Left ventricle myocardium superior (tissue), 1 donor: ENCODE measurements at regions not wholly inside any gene's neighbourhood (a gene's known extent, or its start where the extent isn't known, plus 50 kb on each side); places are given as distances from the start of the nearest gene placed in this dataset.
"Not testable (repeated sequence)": the region's sequence is repeated elsewhere in the genome, so short reads cannot be mapped to it uniquely, and the experiment has no call there.

Experiments
- ATAC-seq: fragments of 200-7000 bp; cut with Tn5 transposase; one replicate; pipeline ENCODE4 v1.9.1; 2020; ENCODE audit warnings: mild to moderate bottlenecking, moderate library complexity
- DNase-seq: peaks from one replicate; pipeline ENCODE4 v3.0.0-alpha.2; 2020
- intact Hi-C: fragments of 100-400 bp; cut with micrococcal nuclease; formaldehyde crosslinking; loops from one replicate; pipeline ENCODE4 v1.11.0; 2022
- donor health status: DM: no; HTN: yes; CAD: no; lungs with severe emphysema.

GRCh38 chr3:34155666-34156065 lies 357.2 kb downstream of the PDCD6IP start:
- DNase-seq (no peak), ATAC-seq (no peak)
- intact Hi-C loops, result no loop called here

DNA sequence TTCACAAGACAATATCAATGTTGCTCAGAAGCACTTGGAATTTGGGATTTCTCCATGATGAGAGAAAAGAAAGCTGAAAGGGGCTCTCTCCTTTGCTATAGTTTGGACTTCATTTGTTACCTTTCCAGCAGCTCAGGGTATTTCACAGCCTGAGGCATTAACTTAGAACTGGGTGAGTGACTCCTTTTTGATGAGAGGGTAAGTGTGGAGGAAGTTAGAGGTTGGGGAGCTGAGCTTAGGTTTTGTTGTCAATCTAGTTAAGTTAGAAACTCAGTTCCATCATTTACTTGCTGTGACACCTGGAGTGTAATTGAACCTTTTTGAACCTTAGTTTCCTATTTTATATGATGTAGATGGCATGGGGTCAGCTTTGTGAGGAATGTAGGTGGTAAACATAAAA lies 359.1 kb downstream of the PDCD6IP start:
- ATAC-seq, result no peak
- no peak for DNase-seq
- intact Hi-C loops, result no loop called here

- ATAC-seq (no peak), DNase-seq (no peak)
- intact Hi-C loops, result no loop called here
These were observed 361.4 kb downstream of the PDCD6IP start for GRCh38 chr3:34159613-34160420.

- intact Hi-C loops, DNase-seq, ATAC-seq: not testable (repeated sequence)
These were observed 371.2 kb downstream of the PDCD6IP start for GRCh38 chr3:34169636-34170035.

DNA sequence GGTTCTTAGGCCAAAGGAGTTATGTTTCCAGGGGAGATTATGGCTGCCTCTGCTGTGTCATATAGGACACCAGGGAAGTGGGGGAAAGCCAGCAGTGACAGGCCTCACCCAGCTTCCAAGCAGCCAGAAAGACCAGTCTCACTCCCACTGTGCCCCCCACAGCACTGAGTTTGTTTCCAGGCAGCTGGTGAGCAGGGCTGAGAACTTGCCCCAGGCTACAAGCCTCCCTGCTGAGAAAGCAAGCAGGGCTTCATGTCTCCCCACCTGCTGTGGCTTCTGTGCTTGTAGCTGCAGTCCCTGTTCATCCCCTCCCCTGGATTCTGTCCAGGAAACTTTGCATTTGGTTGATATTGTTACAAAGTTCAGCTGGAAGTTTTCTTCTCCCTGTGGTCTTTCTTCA lies 376.3 kb downstream of the PDCD6IP start:
- ATAC-seq, result no peak
- intact Hi-C loops, result no loop called here
- no peak for DNase-seq

DNA sequence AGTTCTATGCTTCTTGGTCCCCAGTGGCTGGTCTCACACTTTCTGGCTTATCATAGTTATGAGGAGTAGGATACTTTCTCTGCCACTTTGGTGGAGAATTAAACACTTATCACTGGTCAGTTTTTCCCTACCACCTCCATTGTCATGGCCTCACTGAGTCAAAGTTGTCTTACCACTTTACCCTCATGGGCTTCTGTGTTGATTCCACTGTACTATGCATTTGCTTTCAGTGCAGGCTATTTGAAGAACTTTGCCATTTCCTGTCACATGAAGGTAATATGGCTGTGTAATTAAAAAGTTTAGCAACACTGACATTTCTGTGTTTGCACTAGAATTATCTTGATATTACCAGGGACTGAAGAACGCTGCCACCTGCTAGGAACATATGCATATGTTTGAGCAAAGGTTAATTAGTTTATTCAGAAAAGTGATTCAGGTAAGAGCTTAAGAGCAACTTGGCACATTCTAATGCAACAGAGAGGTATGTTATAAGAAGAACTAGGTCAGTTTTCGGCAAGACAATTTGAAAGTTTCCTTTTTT lies 377.3 kb downstream of the PDCD6IP start:
- intact Hi-C loops, result no loop called here
- ATAC-seq, result no peak
- DNase-seq, result no peak

- DNase-seq, result no peak
- intact Hi-C loops, result no loop called here
- no peak for ATAC-seq
These were observed 378.3 kb downstream of the PDCD6IP start for GRCh38 chr3:34176723-34177122.

DNA sequence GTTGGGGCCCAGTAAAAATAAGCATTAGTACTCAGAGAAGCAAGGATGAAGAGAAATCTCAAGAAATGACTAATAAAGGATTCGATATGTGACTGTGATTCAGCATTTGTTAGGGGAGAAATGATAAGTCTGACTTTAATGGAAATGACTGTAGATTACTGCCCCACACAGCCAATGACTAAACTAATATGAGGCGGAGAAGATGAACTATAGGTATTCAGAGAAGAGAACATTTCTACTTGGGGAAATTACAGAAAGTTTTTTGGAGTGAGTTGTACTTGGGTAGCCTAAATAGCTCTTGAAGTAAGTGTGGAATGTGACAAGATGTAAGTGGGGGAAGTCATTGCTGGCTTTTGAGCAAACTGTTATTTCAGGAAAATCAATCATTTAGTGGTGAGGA lies 380.0 kb downstream of the PDCD6IP start:
- DNase-seq, result no peak
- intact Hi-C loops, result no loop called here
- ATAC-seq, result no peak

GRCh38 chr3:34179716-34180115 lies 381.3 kb downstream of the PDCD6IP start:
- intact Hi-C loops, result no loop called here
- DNase-seq, result no peak
- no peak for ATAC-seq

DNA sequence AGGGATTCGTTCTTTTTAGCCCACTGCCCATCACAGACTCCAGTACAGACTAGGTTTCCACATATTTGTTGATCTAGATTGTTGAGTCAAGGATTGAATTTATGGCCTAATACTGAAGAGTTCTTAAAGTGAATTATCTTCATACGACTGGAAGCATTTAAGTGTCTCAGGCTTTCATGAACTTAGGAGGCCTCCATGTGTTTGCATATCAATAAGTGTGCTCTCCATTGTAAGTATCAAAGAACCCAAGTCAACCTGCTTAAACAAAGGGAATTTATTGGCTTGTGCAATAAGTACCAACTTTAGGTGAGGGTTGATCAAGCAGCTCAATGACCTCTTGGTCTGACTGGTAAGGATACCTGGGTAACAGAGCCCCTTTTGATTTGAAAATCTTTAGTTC lies 382.1 kb downstream of the PDCD6IP start:
- DNase-seq (no peak), ATAC-seq (no peak)
- intact Hi-C loops, result no loop called here

GRCh38 chr3:34183114-34183513 lies 384.7 kb downstream of the PDCD6IP start:
- DNase-seq (no peak), ATAC-seq (no peak)
- intact Hi-C loops, result no loop called here

- DNase-seq, result no peak
- intact Hi-C loops, result no loop called here
- no peak for ATAC-seq
These were observed 385.3 kb downstream of the PDCD6IP start for GRCh38 chr3:34183611-34184340.

- DNase-seq, result no peak
- ATAC-seq, result no peak
- intact Hi-C loops, result no loop called here
These were observed 386.9 kb downstream of the PDCD6IP start for GRCh38 chr3:34185301-34185700.

GRCh38 chr3:34189133-34189532 lies 390.7 kb downstream of the PDCD6IP start:
- intact Hi-C loops, result no loop called here
- ATAC-seq (no peak), DNase-seq (no peak)

GRCh38 chr3:34196914-34197313 lies 398.5 kb downstream of the PDCD6IP start:
- ATAC-seq (no peak), DNase-seq (no peak)
- intact Hi-C loops, result no loop called here

GRCh38 chr3:34198309-34198708 lies 399.9 kb downstream of the PDCD6IP start:
- intact Hi-C loops, result no loop called here
- ATAC-seq, result no peak
- no peak for DNase-seq

GRCh38 chr3:34200576-34200975 lies 402.1 kb downstream of the PDCD6IP start:
- no peak for DNase-seq
- no peak for ATAC-seq
- intact Hi-C loops, result no loop called here

DNA sequence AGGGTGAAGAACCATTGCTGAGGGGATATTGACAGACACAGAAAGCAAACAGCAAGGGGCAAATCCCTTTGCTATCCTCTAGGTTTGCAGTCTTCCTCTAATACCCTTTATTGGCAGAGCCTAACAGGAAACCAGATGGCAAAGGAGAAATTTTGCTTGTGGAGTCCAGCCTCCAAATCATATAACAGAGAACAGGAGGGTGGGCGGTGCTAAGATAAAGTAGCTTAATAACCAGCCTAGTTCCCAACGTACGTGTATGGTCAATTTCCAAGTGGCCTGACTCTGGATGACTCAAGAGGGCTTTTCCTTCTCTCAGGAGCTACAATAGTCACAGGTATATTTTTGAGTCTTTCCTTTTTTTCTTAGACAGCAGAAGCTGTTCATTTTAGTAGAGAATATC lies 404.5 kb downstream of the PDCD6IP start:
- no peak for ATAC-seq
- intact Hi-C loops, result no loop called here
- no peak for DNase-seq

DNA sequence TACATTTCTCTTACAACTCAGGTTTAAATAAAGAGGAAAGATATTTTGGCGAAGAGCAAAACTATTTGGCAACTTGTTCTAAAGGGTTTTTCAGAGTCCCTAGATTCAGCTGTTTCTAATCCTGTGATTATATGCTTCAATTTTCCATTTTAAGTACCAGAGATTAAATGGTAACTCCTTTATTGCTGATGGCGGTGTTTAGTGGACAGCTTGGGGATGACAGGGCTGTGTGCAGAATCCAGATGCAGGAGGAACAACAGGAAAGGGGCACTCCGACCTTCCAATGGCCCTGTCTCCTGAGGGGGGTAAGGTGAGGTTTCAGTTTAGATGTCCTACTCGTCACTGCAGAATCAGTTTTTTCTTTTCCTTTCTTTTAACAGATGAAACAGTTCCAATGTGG lies 405.0 kb downstream of the PDCD6IP start:
- DNase-seq (no peak), ATAC-seq (no peak)
- intact Hi-C loops, result no loop called here

DNA sequence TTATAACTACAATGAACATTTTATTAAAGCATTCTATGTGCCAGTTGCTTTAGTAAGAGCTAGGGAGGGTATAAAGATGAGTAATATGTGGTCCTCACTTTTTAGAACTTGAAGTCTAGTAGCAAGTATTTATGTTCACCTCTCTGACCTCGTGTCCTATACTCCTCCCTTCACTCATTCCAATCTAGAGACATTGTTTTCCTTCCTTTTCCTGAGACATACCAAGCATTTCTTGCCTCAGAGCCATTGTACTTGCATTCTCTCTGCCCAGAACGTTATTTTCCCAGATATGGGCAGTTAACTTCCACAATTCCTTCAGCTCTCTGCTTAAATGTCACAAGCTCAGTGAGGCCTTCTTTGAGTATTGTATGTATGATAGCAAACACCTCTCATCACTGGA lies 408.6 kb downstream of the PDCD6IP start:
- no peak for ATAC-seq
- no peak for DNase-seq
- intact Hi-C loops, result no loop called here

GRCh38 chr3:34207806-34208205 lies 409.4 kb downstream of the PDCD6IP start:
- ATAC-seq, result no peak
- intact Hi-C loops, result no loop called here
- DNase-seq, result no peak
